Smooth muscle cell of the brain vasculature (primary cell): ENCODE measurements at regions not wholly inside any gene's neighbourhood (a gene's known extent, or its start where the extent isn't known, plus 50 kb on each side); places are given as distances from the start of the nearest gene placed in this dataset.
A peak's percentile ranks its signal among the peaks of the same experiment; 100 is the strongest.

Source experiments
- DNase-seq: peaks from one replicate; pipeline ENCODE4 v3.0.0-alpha.2; 2012; ENCODE audit warnings: low read depth, low spot score

GRCh38 chr2:217276433-217276832, 416.6 kb upstream of the TNP1 start:
- no peak for DNase-seq

- no peak for DNase-seq
Measured at GRCh38 chr2:217275091-217275490, 415.2 kb upstream of the TNP1 start.

GRCh38 chr2:217274578-217274977, 414.7 kb upstream of the TNP1 start:
- DNase-seq: no peak

- DNase-seq: no peak
Measured at GRCh38 chr2:217273851-217274250, 414.0 kb upstream of the TNP1 start.

- DNase-seq: no peak
Measured at GRCh38 chr2:217273162-217273561, 413.3 kb upstream of the TNP1 start.

- no peak for DNase-seq
Measured at GRCh38 chr2:217271813-217272212, 411.9 kb upstream of the TNP1 start.

- no peak for DNase-seq
Measured at GRCh38 chr2:217270485-217271121, 410.7 kb upstream of the TNP1 start.

GRCh38 chr2:217269701-217270484, 410.0 kb upstream of the TNP1 start:
- DNase-seq: no peak

- no peak for DNase-seq
Measured at GRCh38 chr2:217268978-217269377, 409.1 kb upstream of the TNP1 start.

GRCh38 chr2:217267758-217268157, 407.9 kb upstream of the TNP1 start:
- DNase-seq: no peak

GRCh38 chr2:217263756-217264155, 403.9 kb upstream of the TNP1 start:
- no peak for DNase-seq

- DNase-seq: no peak
Measured at GRCh38 chr2:217262911-217263310, 403.0 kb upstream of the TNP1 start.

- DNase-seq: no peak
Measured at GRCh38 chr2:217261452-217261851, 401.6 kb upstream of the TNP1 start.

GRCh38 chr2:217260441-217261115, 400.7 kb upstream of the TNP1 start:
- no peak for DNase-seq

GRCh38 chr2:217258170-217258569, 398.3 kb upstream of the TNP1 start:
- DNase-seq: no peak

GRCh38 chr2:217256251-217256650, 396.4 kb upstream of the TNP1 start:
- no peak for DNase-seq

- no peak for DNase-seq
Measured at GRCh38 chr2:217254111-217254510, 394.2 kb upstream of the TNP1 start.

GRCh38 chr2:217252181-217252580, 392.3 kb upstream of the TNP1 start:
- no peak for DNase-seq

GRCh38 chr2:217250013-217250524, 390.2 kb upstream of the TNP1 start:
- DNase-seq: no peak

GRCh38 chr2:217249121-217250012, 389.5 kb upstream of the TNP1 start:
- DNase-seq: no peak

GRCh38 chr2:217248312-217248935, 388.6 kb upstream of the TNP1 start:
- peak; percentile 33 for DNase-seq
